ENCODE measurements at regions not wholly inside any gene's neighbourhood (a gene's known extent, or its start where the extent isn't known, plus 50 kb on each side); places are given as distances from the start of the nearest gene placed in this dataset.

GRCh38 chr9:115808695-115809094, 344.9 kb upstream of the PAPPA start:
- no peak for ATAC-seq
- Histone ChIP-seq H3K9me3 (ENCODE audit: control insufficient read depth, insufficient read depth, low read depth, low read length) (no peaks in the 10 kb centered on the region), H3K4me1 (ENCODE audit: control insufficient read depth, insufficient read depth, low read length) (no peaks in the 10 kb centered on the region), H3K27me3 (ENCODE audit: control insufficient read depth, insufficient read depth, low read length) (no peaks in the 10 kb centered on the region), H3K4me3 (ENCODE audit: low read depth in 2 of 2, low read length in 2 of 2) (no peak overlapping the region), H3K27ac (ENCODE audit: low read length) (no peak overlapping the region), H3K36me3 (ENCODE audit: control insufficient read depth, insufficient read depth, low read length) (no peaks in the 10 kb centered on the region)
- intact Hi-C loops (cut with micrococcal nuclease; ENCODE audit: unreplicated experiment): no loop called here
- DNase-seq (ENCODE audit: low read depth, low spot score): no peak
- ChIA-PET POLR2A (no interaction called here), CTCF (no interaction called here)
- no peak for TF ChIP-seq CTCF (IDR thresholded peaks at IDR 0.05)
- no peak for TF ChIP-seq POLR2AphosphoS5 (IDR thresholded peaks at IDR 0.05; ENCODE audit: low read depth, low read length)
- no peak for TF ChIP-seq SIN3A (IDR thresholded peaks at IDR 0.05; ENCODE audit: borderline replicate concordance, insufficient read depth, low read depth, low read length)
- TF ChIP-seq REST (IDR thresholded peaks at IDR 0.05; ENCODE audit: insufficient read depth in 1 of 2, low read depth in 2 of 2, low read length in 1 of 2): no peak
- no peak for TF ChIP-seq TCF7L2 (IDR thresholded peaks at IDR 0.05; ENCODE audit: low read depth, low read length)
- no TSS peak for BruUV-seq (replicated peaks)
- in situ Hi-C loops (cut with HindIII; ENCODE audit: low pct_unique_long_range_greater_than_20kb, low sequenced_read_pairs): no loop called here

GRCh38 chr9:115810166-115810565, 343.4 kb upstream of the PAPPA start:
- Histone ChIP-seq H3K27me3 (ENCODE audit: control insufficient read depth, insufficient read depth, low read length) (no peaks in the 10 kb centered on the region), H3K4me1 (ENCODE audit: control insufficient read depth, insufficient read depth, low read length) (no peaks in the 10 kb centered on the region), H3K9me3 (ENCODE audit: control insufficient read depth, insufficient read depth, low read depth, low read length) (no peaks in the 10 kb centered on the region), H3K27ac (ENCODE audit: low read length) (no peak overlapping the region), H3K4me3 (ENCODE audit: low read depth in 2 of 2, low read length in 2 of 2) (no peak overlapping the region), H3K36me3 (ENCODE audit: control insufficient read depth, insufficient read depth, low read length) (no peaks in the 10 kb centered on the region)
- in situ Hi-C loops (cut with HindIII; ENCODE audit: low pct_unique_long_range_greater_than_20kb, low sequenced_read_pairs) (no loop called here), intact Hi-C loops (cut with micrococcal nuclease; ENCODE audit: unreplicated experiment) (no loop called here)
- ATAC-seq: no peak
- ChIA-PET POLR2A (no interaction called here), CTCF (no interaction called here)
- no peak for DNase-seq (ENCODE audit: low read depth, low spot score)
- BruUV-seq (replicated peaks): no TSS peak
- TF ChIP-seq SIN3A (IDR thresholded peaks at IDR 0.05; ENCODE audit: borderline replicate concordance, insufficient read depth, low read depth, low read length): no peak
- no peak for TF ChIP-seq CTCF (IDR thresholded peaks at IDR 0.05)
- no peak for TF ChIP-seq POLR2AphosphoS5 (IDR thresholded peaks at IDR 0.05; ENCODE audit: low read depth, low read length)
- TF ChIP-seq TCF7L2 (IDR thresholded peaks at IDR 0.05; ENCODE audit: low read depth, low read length): no peak
- TF ChIP-seq REST (IDR thresholded peaks at IDR 0.05; ENCODE audit: insufficient read depth in 1 of 2, low read depth in 2 of 2, low read length in 1 of 2): no peak
